ENCODE measurements at regions not wholly inside any gene's neighbourhood (a gene's known extent, or its start where the extent isn't known, plus 50 kb on each side); places are given as distances from the start of the nearest gene placed in this dataset.

DNA sequence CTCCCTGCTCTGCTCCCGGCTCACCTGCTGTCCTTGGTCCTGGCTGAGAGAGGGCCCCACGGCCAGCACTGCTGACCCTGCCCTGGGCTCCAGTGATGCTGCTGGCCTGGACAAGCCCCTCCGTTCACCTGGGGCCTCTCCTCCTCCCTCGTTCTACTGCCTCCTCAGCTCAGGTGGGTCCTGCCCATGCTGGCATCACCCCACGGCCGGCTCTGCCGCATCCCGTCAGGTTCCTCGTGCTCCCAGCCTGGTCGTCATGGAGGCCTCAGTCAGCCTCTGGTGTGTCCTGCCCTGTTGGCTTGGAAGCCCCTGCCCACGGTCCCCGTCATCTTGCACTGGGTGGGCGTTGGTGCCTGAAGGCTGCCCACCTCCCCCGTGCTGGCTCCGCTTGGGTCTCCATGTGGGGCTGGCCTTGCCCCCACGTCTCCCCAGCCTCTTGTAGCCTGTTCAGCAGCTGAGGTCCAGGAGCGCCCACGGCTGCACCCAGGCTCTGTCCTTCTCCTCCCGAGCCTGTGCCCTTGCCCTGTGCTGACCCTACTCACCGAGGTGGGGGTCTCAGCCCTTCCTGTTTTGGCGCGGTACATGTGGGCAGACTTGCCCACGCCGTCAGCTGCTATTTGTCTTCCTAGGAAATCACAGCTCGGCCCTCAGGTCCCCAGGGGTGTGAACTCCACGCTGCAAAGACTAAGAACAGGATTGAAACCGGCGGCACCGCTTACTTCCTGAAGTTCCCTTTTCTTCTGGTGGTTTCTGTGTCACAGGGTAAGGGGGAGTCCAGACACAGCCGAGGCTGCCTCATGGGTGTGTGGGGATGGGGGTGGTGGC, 121.6 kb downstream of the TMEM121 start:
- no peak for TF ChIP-seq CTCF (IDR thresholded peaks at IDR 0.05)
- TF ChIP-seq POLR2A (IDR thresholded peaks at IDR 0.05), result no peak
